Progenitor cell of endocrine pancreas (in vitro differentiated cells): ENCODE measurements at regions not wholly inside any gene's neighbourhood (a gene's known extent, or its start where the extent isn't known, plus 50 kb on each side); places are given as distances from the start of the nearest gene placed in this dataset.

Experiments
- DNase-seq: peaks from one replicate; pipeline ENCODE4 v3.0.0; 2021; ENCODE audit warnings: low spot score; ENCODE audit not compliant: unreplicated experiment
- H3K27ac Mint-ChIP-seq: 2 replicates; pipeline ENCODE4 v1.8.0; 2021; ENCODE audit warnings: mild to moderate bottlenecking, moderate library complexity, mixed read lengths
- H3K27me3 Mint-ChIP-seq: 2 replicates; pipeline ENCODE4 v1.8.0; 2021; ENCODE audit warnings: mixed read lengths
- H3K36me3 Mint-ChIP-seq: 2 replicates; pipeline ENCODE4 v1.8.0; 2022; ENCODE audit warnings: mixed read lengths; ENCODE audit not compliant: insufficient read depth
- H3K4me1 Mint-ChIP-seq: 2 replicates; pipeline ENCODE4 v1.8.0; 2021; ENCODE audit warnings: low read depth, mixed read lengths
- H3K4me3 Mint-ChIP-seq: 2 replicates; pipeline ENCODE4 v1.8.0; 2021; ENCODE audit warnings: low read depth, mild to moderate bottlenecking, moderate library complexity, mixed read lengths
- H3K9me3 Mint-ChIP-seq: 2 replicates; pipeline ENCODE4 v1.8.0; 2021; ENCODE audit warnings: low read depth, mixed read lengths
- TF ChIP-seq, protein P1 (sequence below): fragments of 200-600 bp; sonication (generic); IDR thresholded peaks from one replicate; pipeline ENCODE4 v1.5.0; 2021; ENCODE audit warnings: antibody characterized with exemption, mild to moderate bottlenecking; ENCODE audit not compliant: unreplicated experiment

DNA sequence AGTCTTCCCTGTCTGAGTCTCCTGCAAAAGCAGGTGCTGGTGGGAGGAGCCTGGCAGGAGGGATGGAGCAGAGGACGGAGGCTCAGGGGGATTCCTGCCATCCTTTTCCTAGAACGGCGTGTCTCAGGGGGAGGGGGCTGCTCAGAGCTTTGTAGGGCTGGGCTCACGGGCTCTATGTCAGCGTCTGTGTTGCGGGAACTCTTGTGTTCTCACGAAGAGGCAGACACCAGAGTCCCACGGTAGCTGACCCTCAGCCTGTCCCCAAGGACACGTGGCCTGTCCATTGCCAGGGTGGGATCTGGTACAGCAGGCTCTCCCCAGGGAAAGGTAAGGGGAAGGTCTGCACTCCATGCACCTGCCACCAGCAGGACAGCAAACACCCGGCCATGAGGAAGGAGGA, 1505.2 kb downstream of the TBC1D22A start:
- Mint-ChIP-seq H3K36me3 (no peaks in the 10 kb centered on the region), H3K4me1 (no peaks in the 10 kb centered on the region), H3K27ac (no peak overlapping the region), H3K27me3 (peaks cover 65% of the 10 kb centered on the region), H3K4me3 (no peak overlapping the region), H3K9me3 (no peaks in the 10 kb centered on the region)
- no peak for DNase-seq
- TF ChIP-seq, protein P1, sequence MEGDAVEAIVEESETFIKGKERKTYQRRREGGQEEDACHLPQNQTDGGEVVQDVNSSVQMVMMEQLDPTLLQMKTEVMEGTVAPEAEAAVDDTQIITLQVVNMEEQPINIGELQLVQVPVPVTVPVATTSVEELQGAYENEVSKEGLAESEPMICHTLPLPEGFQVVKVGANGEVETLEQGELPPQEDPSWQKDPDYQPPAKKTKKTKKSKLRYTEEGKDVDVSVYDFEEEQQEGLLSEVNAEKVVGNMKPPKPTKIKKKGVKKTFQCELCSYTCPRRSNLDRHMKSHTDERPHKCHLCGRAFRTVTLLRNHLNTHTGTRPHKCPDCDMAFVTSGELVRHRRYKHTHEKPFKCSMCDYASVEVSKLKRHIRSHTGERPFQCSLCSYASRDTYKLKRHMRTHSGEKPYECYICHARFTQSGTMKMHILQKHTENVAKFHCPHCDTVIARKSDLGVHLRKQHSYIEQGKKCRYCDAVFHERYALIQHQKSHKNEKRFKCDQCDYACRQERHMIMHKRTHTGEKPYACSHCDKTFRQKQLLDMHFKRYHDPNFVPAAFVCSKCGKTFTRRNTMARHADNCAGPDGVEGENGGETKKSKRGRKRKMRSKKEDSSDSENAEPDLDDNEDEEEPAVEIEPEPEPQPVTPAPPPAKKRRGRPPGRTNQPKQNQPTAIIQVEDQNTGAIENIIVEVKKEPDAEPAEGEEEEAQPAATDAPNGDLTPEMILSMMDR = no peak

DNA sequence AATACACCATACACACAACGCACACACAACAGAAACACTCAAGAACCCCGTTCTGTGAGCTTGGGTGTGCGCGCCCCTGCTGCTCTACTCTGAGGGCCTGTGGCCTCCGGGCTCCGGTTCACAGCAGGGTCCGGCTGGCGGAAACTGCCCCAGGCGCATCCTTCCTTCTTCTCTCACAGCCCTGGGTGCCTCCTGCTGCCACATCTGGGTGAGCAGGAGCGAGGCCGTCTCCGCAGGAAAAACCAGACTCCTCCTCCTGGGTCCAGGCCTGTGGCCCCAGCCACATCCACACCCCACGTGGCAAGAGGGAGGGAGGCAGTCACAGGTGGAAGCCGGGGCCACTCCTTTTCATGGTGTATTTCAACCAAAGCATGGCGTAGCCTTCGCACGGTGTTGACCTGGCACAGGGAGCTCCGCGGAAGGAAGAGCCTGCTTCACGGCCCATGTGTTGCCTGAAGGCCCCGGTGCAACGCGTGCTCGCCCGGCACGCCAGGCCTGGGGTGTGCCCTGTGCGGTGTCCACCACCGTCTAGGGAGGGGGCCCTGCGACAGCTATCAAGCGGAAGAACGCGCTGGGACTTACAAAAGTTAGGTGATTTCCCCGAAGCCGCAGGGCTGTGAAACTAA, 1502.7 kb downstream of the TBC1D22A start:
- Mint-ChIP-seq H3K4me3 (no peak overlapping the region), H3K27ac (no peak overlapping the region), H3K4me1 (no peaks in the 10 kb centered on the region), H3K27me3 (peaks cover 51% of the 10 kb centered on the region), H3K36me3 (no peaks in the 10 kb centered on the region), H3K9me3 (no peaks in the 10 kb centered on the region)
- no peak for DNase-seq
- TF ChIP-seq, protein P1 = no peak

DNA sequence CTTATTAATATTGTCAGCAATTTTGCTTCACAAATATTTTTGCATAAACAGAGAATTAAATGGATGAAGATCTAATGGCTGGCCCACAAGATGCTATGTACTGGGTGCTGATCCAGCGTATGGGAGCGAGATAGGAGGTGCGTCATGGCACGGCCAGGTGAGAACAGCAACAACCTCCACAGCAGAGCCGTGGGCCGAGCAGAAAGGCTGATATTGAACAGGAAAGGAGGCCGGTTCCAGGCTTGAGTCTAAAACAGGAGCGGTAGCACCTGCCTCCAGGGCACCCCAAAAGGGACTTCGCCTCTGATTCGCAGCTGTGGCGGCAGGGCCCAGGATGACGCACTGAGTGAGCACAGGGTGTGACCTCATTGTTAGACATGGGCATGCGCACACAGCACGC, 1502.1 kb downstream of the TBC1D22A start:
- TF ChIP-seq, protein P1 = no peak
- H3K4me3 Mint-ChIP-seq = no peak overlapping the region
- no peak for DNase-seq
- peaks cover 56% of the 10 kb centered on the region for H3K27me3 Mint-ChIP-seq
- no peak overlapping the region for H3K27ac Mint-ChIP-seq
- H3K9me3 Mint-ChIP-seq = no peaks in the 10 kb centered on the region
- no peaks in the 10 kb centered on the region for H3K4me1 Mint-ChIP-seq
- H3K36me3 Mint-ChIP-seq = no peaks in the 10 kb centered on the region

DNA sequence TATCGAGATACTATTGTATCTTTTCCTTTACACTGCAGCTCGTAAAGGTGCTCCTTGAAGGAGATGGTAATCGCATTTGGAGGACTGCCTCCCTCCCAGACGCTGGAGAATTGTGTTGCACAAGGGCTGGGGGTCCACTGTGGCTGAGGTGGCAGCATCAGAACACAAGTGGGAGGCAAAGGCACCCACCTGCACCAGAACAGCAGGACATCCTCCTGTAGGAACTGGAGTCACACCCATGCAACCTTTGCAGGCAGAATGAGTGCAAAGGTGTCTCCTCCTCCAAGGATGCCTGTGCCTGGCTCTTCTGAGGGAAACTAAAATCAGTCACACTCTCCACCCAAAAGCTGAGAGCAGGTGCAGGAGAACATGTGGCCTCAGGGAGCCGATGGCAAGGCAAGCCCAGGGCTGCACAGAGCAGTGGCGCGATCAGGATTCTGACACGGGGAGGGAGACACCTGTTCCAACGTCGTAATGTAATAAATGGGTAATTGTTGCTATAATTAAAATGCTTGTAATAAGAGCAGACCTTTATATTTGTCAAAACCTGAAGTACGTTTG, 1501.4 kb downstream of the TBC1D22A start:
- DNase-seq = no peak
- no peak overlapping the region for H3K27ac Mint-ChIP-seq
- TF ChIP-seq, protein P1 = no peak
- H3K36me3 Mint-ChIP-seq = no peaks in the 10 kb centered on the region
- peaks cover 57% of the 10 kb centered on the region for H3K27me3 Mint-ChIP-seq
- no peak overlapping the region for H3K4me3 Mint-ChIP-seq
- H3K4me1 Mint-ChIP-seq = no peaks in the 10 kb centered on the region
- no peaks in the 10 kb centered on the region for H3K9me3 Mint-ChIP-seq

DNA sequence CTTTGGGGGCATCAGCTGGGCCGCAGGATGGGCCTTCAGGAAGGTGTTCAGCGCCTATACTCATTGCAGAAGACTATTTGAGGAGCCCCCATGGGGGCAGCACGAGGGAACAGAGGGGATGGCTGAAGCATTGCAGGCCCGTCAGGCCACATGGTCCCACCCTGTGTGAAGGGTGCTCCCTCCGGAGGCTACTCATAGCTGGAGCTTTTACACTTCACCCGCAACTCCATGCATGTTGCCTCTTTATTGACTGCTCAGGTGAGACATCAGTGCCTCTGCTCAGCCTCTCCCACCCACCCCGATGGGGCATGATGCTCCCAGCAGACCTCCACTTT, 1500.9 kb downstream of the TBC1D22A start:
- Mint-ChIP-seq H3K4me3 (no peak overlapping the region), H3K4me1 (no peaks in the 10 kb centered on the region), H3K36me3 (no peaks in the 10 kb centered on the region), H3K27me3 (peaks cover 62% of the 10 kb centered on the region), H3K27ac (no peak overlapping the region), H3K9me3 (no peaks in the 10 kb centered on the region)
- no peak for DNase-seq
- TF ChIP-seq, protein P1 = no peak
